ENCODE measurements at regions not wholly inside any gene's neighbourhood (a gene's known extent, or its start where the extent isn't known, plus 50 kb on each side); places are given as distances from the start of the nearest gene placed in this dataset.

DNA sequence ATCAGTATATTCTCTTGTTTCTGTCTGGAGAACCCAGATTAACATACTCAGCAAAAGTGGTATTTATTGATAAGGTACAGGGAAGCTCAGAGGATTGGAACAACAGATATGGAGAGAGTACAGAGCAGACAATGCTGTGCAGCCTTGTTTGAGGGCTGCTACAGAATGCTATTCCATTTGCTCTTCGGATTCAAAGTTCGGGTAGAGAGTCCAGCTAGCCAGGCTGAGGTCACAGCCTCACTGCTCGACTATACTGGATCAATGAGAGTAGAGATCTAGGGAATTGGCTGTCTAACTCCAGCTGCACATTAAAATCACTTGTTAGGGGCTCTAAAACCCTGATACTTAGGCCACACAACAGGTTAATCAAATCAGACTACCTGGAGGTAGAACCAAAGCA is 200.1 kb upstream of the BTBD3 start:
- TF ChIP-seq SUZ12 (IDR thresholded peaks at IDR 0.05; ENCODE audit: unreplicated experiment) (no peak), MYC (IDR thresholded peaks at IDR 0.05; ENCODE audit: insufficient read depth, insufficient read length, insufficient replicate concordance, low read length, severe bottlenecking) (no peak), CEBPB (IDR thresholded peaks at IDR 0.05; ENCODE audit: borderline replicate concordance in 1 of 2, low read depth in 2 of 2, low read length in 2 of 2) (no peak), CTCF (IDR thresholded peaks at IDR 0.05 in 2 of 3, conservative IDR thresholded peaks at IDR 0.05 in 1 of 3; ENCODE audit: control insufficient read depth in 2 of 3, extremely low read depth in 1 of 3, insufficient read depth in 1 of 3, low read depth in 3 of 3, low read length in 3 of 3) (no peak), JUNB (IDR thresholded peaks at IDR 0.05) (no peak), HDGF (IDR thresholded peaks at IDR 0.05) (no peak), ZNF274 (IDR thresholded peaks at IDR 0.05; ENCODE audit: insufficient read depth, insufficient read length) (no peak)

Data from GM12878 (cell line).